ENCODE measurements at regions not wholly inside any gene's neighbourhood (a gene's known extent, or its start where the extent isn't known, plus 50 kb on each side); places are given as distances from the start of the nearest gene placed in this dataset.

DNA sequence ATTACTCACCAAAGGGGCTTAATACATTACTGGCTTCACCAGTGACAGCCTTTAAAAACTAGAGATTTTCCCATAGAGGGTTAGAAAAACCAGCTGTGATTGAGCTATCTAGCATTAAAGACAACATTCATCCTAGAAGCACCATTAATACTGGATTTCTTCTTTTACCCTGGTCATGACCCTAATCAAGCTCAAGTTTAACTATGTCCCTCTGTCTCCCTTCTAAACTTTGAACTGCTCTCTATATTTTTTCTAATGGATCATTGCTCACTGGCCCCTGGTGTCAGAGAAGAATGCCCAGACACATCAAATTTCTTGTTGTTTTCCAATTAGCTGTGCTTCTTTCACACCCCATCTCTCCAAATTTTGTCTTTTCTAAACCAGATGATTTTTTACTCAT lies 1101.3 kb downstream of the XPNPEP1 start:
- TF ChIP-seq, protein P1, sequence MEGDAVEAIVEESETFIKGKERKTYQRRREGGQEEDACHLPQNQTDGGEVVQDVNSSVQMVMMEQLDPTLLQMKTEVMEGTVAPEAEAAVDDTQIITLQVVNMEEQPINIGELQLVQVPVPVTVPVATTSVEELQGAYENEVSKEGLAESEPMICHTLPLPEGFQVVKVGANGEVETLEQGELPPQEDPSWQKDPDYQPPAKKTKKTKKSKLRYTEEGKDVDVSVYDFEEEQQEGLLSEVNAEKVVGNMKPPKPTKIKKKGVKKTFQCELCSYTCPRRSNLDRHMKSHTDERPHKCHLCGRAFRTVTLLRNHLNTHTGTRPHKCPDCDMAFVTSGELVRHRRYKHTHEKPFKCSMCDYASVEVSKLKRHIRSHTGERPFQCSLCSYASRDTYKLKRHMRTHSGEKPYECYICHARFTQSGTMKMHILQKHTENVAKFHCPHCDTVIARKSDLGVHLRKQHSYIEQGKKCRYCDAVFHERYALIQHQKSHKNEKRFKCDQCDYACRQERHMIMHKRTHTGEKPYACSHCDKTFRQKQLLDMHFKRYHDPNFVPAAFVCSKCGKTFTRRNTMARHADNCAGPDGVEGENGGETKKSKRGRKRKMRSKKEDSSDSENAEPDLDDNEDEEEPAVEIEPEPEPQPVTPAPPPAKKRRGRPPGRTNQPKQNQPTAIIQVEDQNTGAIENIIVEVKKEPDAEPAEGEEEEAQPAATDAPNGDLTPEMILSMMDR (conservative IDR thresholded peaks at IDR 0.05; ENCODE audit: low read length), result no peak
- TF ChIP-seq EZH2phosphoT487 (IDR thresholded peaks at IDR 0.05; ENCODE audit: borderline replicate concordance, low read depth, low read length), result no peak

Measured in OCI-LY7 (cell line).